ENCODE measurements at regions not wholly inside any gene's neighbourhood (a gene's known extent, or its start where the extent isn't known, plus 50 kb on each side); places are given as distances from the start of the nearest gene placed in this dataset.

- Histone ChIP-seq H3K4me1 (ENCODE audit: control insufficient read depth, extremely low read depth, insufficient read depth, low read length) (no peaks in the 10 kb centered on the region), H3K9me1 (replicated peaks; ENCODE audit: control insufficient read depth, extremely low read depth, insufficient read depth, low read length) (no peaks in the 10 kb centered on the region), H2AFZ (ENCODE audit: low read depth, low read length) (no peak overlapping the region), H3K27ac (ENCODE audit: insufficient read depth, low read depth, low read length) (no peak overlapping the region), H3K9me3 (replicated peaks; ENCODE audit: control insufficient read depth, insufficient read depth, low read length) (no peaks in the 10 kb centered on the region), H3K79me2 (ENCODE audit: control insufficient read depth, insufficient read depth, low read length) (no peaks in the 10 kb centered on the region), H4K20me1 (replicated peaks; ENCODE audit: control insufficient read depth, extremely low read depth, insufficient read depth, low read length) (no peaks in the 10 kb centered on the region), H3K27me3 (ENCODE audit: control insufficient read depth in 2 of 2, insufficient read depth in 2 of 2, low read length in 2 of 2) (no peaks in the 10 kb centered on the region), H3K4me3 (replicated peaks in 1 of 3; ENCODE audit: insufficient read depth in 1 of 3, low read depth in 1 of 3, low read length in 3 of 3) (no peak overlapping the region), H3K9ac (replicated peaks; ENCODE audit: extremely low read depth, insufficient read depth, low read length) (no peak overlapping the region), H3K4me2 (ENCODE audit: insufficient read depth, low read length) (no peak overlapping the region), H3K36me3 (ENCODE audit: control insufficient read depth in 2 of 2, extremely low read depth in 1 of 2, insufficient read depth in 2 of 2, low read length in 2 of 2) (no peaks in the 10 kb centered on the region)
- no peak for TF ChIP-seq CTCF (IDR thresholded peaks at IDR 0.05; ENCODE audit: extremely low read depth in 1 of 2, insufficient read depth in 1 of 2, low read depth in 1 of 2, low read length in 2 of 2)
- no peak for TF ChIP-seq MAX (IDR thresholded peaks at IDR 0.05; ENCODE audit: insufficient read depth, insufficient read length)
- no peak for FAIRE-seq
- POLR2A ChIA-PET = no interaction called here
- no peak for DNase-seq (ENCODE audit: low read depth, low spot score)
- intact Hi-C loops (cut with micrococcal nuclease) (no loop called here), dilution Hi-C loops (cut with MboI; ENCODE audit: extremely low pct_ligation_motif_present, low sequenced_read_pairs) (no loop called here)
- CTCF ChIA-PET = no interaction called here
- no TSS peak for BruUV-seq (replicated peaks)
Measured at GRCh38 chr5:30050056-30050815, 1143.2 kb upstream of the CDH6 start.

- peaks cover 6% of the 10 kb centered on the region for H3K9me3 ChIP-seq (replicated peaks; ENCODE audit: control insufficient read depth, insufficient read depth, low read length)
- DNase-seq (ENCODE audit: low read depth, low spot score) (no peak), FAIRE-seq (no peak)
- H3K4me1 ChIP-seq (ENCODE audit: control insufficient read depth, extremely low read depth, insufficient read depth, low read length) = no peaks in the 10 kb centered on the region
- BruUV-seq (replicated peaks) = no TSS peak
- no peaks in the 10 kb centered on the region for H3K79me2 ChIP-seq (ENCODE audit: control insufficient read depth, insufficient read depth, low read length)
- no peak overlapping the region for H3K4me2 ChIP-seq (ENCODE audit: insufficient read depth, low read length)
- ChIA-PET CTCF (no interaction called here), POLR2A (no interaction called here)
- no peaks in the 10 kb centered on the region for H3K9me1 ChIP-seq (replicated peaks; ENCODE audit: control insufficient read depth, extremely low read depth, insufficient read depth, low read length)
- H3K9ac ChIP-seq (replicated peaks; ENCODE audit: extremely low read depth, insufficient read depth, low read length) = no peak overlapping the region
- H3K4me3 ChIP-seq (replicated peaks in 1 of 3; ENCODE audit: insufficient read depth in 1 of 3, low read depth in 1 of 3, low read length in 3 of 3) = no peak overlapping the region
- dilution Hi-C loops (cut with MboI; ENCODE audit: extremely low pct_ligation_motif_present, low sequenced_read_pairs) (no loop called here), intact Hi-C loops (cut with micrococcal nuclease) (no loop called here)
- no peaks in the 10 kb centered on the region for H3K27me3 ChIP-seq (ENCODE audit: control insufficient read depth in 2 of 2, insufficient read depth in 2 of 2, low read length in 2 of 2)
- no peak overlapping the region for H2AFZ ChIP-seq (ENCODE audit: low read depth, low read length)
- H3K27ac ChIP-seq (ENCODE audit: insufficient read depth, low read depth, low read length) = no peak overlapping the region
- TF ChIP-seq FOS (IDR thresholded peaks at IDR 0.05; ENCODE audit: borderline replicate concordance, insufficient read depth, low read length) (no peak), MAX (IDR thresholded peaks at IDR 0.05; ENCODE audit: insufficient read depth, insufficient read length) (no peak), POLR2AphosphoS5 (IDR thresholded peaks at IDR 0.05; ENCODE audit: insufficient read depth, low read depth, low read length) (no peak), GATA2 (IDR thresholded peaks at IDR 0.05; ENCODE audit: insufficient read depth, insufficient read length, low read depth, low read length) (no peak), POLR2A (IDR thresholded peaks at IDR 0.05; ENCODE audit: low read depth, low read length) (no peak), EZH2 (IDR thresholded peaks at IDR 0.05; ENCODE audit: borderline replicate concordance, low read depth, low read length, severe bottlenecking) (no peak), MYC (IDR thresholded peaks at IDR 0.05; ENCODE audit: low read depth, low read length) (no peak), CTCF (IDR thresholded peaks at IDR 0.05; ENCODE audit: extremely low read depth in 1 of 2, insufficient read depth in 1 of 2, low read depth in 1 of 2, low read length in 2 of 2) (no peak), JUN (IDR thresholded peaks at IDR 0.05; ENCODE audit: borderline replicate concordance, insufficient read depth, insufficient read length, low read depth) (no peak)
- H3K36me3 ChIP-seq (ENCODE audit: control insufficient read depth in 2 of 2, extremely low read depth in 1 of 2, insufficient read depth in 2 of 2, low read length in 2 of 2) = no peaks in the 10 kb centered on the region
- no peaks in the 10 kb centered on the region for H4K20me1 ChIP-seq (replicated peaks; ENCODE audit: control insufficient read depth, extremely low read depth, insufficient read depth, low read length)
Measured at GRCh38 chr5:30042677-30043076, 1150.8 kb upstream of the CDH6 start.

All from endothelial cell of umbilical vein (primary cell).